Dedifferentiated amniotic fluid mesenchymal stem cell (primary cell): ENCODE measurements at regions not wholly inside any gene's neighbourhood (a gene's known extent, or its start where the extent isn't known, plus 50 kb on each side); places are given as distances from the start of the nearest gene placed in this dataset.

ENCODE experiments used
- DNase-seq: peaks from one replicate; pipeline ENCODE4 v3.0.0-alpha.2; 2016; ENCODE audit errors: extremely low spot score

DNA sequence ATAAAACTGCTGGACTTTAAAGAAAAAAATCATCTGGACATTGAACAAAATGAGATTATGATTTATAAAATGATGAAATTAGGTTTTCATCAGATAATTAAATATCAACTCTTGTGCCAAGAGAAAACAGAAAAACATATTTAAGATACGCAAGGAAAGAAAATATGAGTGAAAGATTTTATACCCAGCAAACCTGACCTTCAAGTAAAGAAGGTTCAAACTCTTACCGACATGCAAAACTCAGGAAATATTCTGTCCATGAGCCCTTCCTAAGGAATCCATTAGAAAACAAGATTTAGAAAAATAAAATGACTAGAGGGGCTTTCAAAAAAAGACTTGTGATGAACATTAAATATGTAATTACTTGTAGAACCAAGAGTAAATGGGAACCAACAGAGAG is 257.2 kb upstream of the ARID1B start:
- DNase-seq, result no peak

- DNase-seq, result no peak
These were observed 260.1 kb upstream of the ARID1B start for GRCh38 chr6:156517088-156517487.

- DNase-seq, result no peak
These were observed 261.9 kb upstream of the ARID1B start for GRCh38 chr6:156515242-156515641.

DNA sequence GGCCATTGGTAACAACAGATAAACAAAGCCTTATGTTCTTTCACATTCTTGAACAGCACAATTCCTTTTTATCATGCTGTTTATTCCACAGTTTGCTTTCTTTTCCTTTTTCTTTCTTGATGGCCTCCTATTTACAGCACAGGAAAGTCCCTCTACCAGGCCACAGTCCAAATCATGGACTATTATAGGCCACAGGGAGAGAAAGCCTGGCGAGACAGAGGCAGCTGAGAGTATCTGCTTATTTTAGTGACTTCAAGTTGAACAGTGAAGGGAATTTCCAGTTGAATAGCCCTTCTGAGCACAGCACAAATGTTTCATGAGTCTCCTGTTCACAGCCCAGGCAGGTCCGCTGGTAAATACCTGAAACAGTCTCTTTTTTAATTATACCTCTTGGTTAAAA is 263.7 kb upstream of the ARID1B start:
- no peak for DNase-seq

- DNase-seq, result no peak
These were observed 265.6 kb upstream of the ARID1B start for GRCh38 chr6:156511570-156511969.

- no peak for DNase-seq
These were observed 266.1 kb upstream of the ARID1B start for GRCh38 chr6:156511051-156511450.

DNA sequence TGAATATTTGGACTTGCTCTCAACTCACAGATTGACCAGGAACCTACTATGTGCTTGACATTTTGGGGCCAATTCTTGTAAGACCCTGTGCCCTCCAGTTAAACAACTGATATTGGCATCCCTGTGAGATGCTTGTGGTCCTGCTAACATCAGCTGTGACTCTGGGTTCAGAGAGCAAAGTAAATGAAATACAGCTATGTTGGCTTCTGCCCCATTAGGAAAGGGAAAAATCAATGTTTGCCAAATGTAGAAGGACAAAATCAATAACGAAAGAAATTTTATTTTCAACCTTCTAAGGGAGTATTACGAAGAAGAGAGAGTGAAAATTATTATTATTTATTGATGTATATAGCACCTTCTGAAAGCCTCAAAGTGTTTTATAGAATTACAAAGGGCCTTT is 266.9 kb upstream of the ARID1B start:
- DNase-seq, result no peak

DNA sequence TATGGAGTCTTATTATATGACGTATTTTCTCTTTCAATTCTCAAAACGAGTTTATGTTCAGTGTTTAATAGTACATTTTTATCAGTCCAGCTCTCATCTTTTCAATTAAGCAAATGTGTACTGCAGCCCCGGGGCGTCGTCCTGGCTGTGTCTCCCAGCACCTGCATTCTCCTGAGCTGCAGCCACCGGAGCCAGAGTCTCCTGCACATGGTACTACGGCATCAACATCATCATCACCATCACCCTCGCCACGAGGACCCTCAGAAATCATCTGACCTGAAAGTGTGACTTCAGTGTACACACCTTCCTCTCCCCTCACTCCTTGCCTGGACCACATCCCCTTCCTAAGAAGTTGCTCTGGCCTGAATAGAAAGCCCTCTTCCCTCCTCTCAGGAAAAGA is 267.7 kb upstream of the ARID1B start:
- no peak for DNase-seq

GRCh38 chr6:156508923-156509322 is 268.3 kb upstream of the ARID1B start:
- no peak for DNase-seq

DNA sequence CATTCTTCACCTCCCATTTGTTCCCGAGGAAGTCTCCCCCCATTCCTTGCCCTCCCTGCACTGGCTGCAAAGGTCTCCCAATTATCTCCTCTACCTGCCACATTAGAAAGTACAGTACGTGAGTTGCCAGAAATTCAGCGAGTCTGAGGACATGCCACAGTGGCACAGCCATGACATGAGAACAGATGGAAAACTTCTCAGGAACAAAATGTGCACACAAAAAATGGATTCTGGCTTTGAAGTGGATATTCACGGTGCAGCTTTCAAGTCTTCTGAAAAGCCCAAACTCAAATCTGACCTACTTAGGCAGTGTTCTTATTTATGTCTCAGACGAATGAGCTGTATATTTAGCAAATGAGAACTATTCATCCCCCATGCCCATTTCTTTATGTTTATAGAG is 269.1 kb upstream of the ARID1B start:
- DNase-seq, result no peak

GRCh38 chr6:156507656-156508055 is 269.5 kb upstream of the ARID1B start:
- DNase-seq, result no peak

DNA sequence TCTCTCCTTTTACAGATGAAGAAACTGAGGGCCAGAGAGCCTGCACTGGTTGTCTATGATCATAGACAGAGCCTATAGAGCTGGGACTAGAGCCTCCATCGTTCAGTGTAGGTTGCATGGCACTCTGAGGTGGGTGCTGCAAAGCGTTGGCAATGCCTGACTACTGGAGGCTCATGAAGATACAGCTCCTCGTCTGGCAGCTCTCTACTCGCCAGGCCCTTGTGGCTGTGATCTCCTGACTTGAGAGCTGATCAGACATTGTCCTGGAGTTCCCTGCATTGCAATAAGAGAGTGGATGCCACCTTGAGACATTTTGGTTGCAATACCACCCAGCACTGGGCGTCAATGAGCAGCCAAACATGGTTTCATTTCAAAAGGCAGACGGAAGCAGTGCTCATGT is 270.1 kb upstream of the ARID1B start:
- DNase-seq, result no peak

GRCh38 chr6:156502969-156503504 is 274.1 kb upstream of the ARID1B start:
- DNase-seq, result no peak

- DNase-seq, result no peak
These were observed 279.6 kb upstream of the ARID1B start for GRCh38 chr6:156497618-156498017.

GRCh38 chr6:156487877-156488276 is 289.3 kb upstream of the ARID1B start:
- DNase-seq, result no peak

DNA sequence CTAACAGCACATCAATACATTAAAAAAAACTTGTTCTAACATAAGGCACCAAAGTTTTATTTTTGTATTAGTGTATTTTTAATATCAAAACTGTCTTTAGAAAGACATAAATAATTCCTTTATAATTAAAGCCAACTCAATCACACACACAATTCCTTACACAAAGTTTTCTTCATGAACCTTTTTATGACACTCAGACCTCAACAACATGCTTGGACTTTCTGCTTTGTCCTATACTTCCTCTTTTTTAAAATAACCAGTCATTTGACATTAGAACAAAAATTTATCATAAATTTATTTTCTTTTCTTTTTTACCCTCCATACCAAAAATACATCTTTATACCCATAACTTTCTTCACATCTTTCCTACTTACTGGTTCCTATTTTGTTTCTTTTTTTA is 292.0 kb upstream of the ARID1B start:
- DNase-seq, result no peak

- no peak for DNase-seq
These were observed 302.6 kb upstream of the ARID1B start for GRCh38 chr6:156474507-156475120.

DNA sequence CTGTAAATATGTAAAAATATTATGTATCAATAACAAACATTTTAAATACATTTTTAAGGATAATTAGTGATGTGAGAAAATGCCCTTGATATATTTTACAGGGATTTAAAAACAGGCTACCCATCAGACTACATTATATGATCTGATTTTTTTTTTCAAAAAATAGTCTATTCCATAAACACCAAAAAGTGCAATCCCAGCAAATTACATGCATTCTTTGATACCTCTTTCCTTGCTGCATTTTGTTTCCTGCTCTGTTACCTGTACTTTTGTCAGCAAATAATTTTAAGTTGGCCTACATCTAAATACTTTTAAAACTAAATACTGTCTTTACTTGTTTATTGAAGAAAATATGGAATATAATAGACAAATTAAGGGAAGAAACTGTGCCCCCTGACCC is 306.2 kb upstream of the ARID1B start:
- DNase-seq, result no peak

GRCh38 chr6:156464100-156464878 is 312.9 kb upstream of the ARID1B start:
- DNase-seq, result no peak

- DNase-seq, result no peak
These were observed 315.5 kb upstream of the ARID1B start for GRCh38 chr6:156461647-156462046.

- DNase-seq, result no peak
These were observed 319.6 kb upstream of the ARID1B start for GRCh38 chr6:156457601-156458000.

GRCh38 chr6:156455847-156456246 is 321.3 kb upstream of the ARID1B start:
- DNase-seq, result no peak

DNA sequence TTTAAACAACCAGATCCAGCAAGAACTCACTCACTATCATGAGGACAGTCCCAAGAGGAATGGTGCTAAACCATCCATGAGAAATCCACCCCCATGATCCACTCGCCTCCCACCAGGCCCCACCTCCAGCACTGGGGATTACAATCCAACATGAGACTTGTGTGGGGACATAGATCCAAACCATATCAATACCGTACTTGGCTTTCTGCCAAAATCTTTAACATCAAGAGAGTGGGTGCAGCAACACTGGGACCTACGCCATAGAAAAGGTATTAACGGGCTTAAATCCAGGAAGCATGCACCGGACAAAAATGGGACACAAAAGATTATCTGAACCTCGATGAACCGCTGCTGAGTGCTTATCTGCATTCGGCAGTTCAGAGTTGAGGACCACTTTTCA is 322.3 kb upstream of the ARID1B start:
- no peak for DNase-seq
